HG03064 (cell line): ENCODE measurements at regions not wholly inside any gene's neighbourhood (a gene's known extent, or its start where the extent isn't known, plus 50 kb on each side); places are given as distances from the start of the nearest gene placed in this dataset.
"Not testable (repeated sequence)": the region's sequence is repeated elsewhere in the genome, so short reads cannot be mapped to it uniquely, and the experiment has no call there.

Source experiments
- ATAC-seq: cut with Tn5 transposase; IDR thresholded peaks from one replicate; pipeline ENCODE4 v1.9.1; 2021; ENCODE audit warnings: low read depth; ENCODE audit not compliant: unreplicated experiment

GRCh38 chr1:178639326-178639725 lies 85.7 kb upstream of the RALGPS2 start:
- ATAC-seq, result no peak

GRCh38 chr1:178642282-178642681 lies 82.8 kb upstream of the RALGPS2 start:
- no peak for ATAC-seq

GRCh38 chr1:178643349-178643748 lies 81.7 kb upstream of the RALGPS2 start:
- ATAC-seq, result no peak

- ATAC-seq, result no peak
Measured at GRCh38 chr1:178643831-178644230, 81.2 kb upstream of the RALGPS2 start.

GRCh38 chr1:178644308-178645120 lies 80.5 kb upstream of the RALGPS2 start:
- ATAC-seq, result no peak

- ATAC-seq, result no peak
Measured at GRCh38 chr1:178645157-178645807, 79.8 kb upstream of the RALGPS2 start.

- ATAC-seq, result no peak
Measured at GRCh38 chr1:178645808-178646200, 79.2 kb upstream of the RALGPS2 start.

GRCh38 chr1:178646821-178647220 lies 78.2 kb upstream of the RALGPS2 start:
- ATAC-seq, result no peak

GRCh38 chr1:178648151-178648550 lies 76.9 kb upstream of the RALGPS2 start:
- no peak for ATAC-seq

- ATAC-seq, result no peak
Measured at GRCh38 chr1:178649582-178650350, 75.3 kb upstream of the RALGPS2 start.

GRCh38 chr1:178650934-178651511 lies 74.0 kb upstream of the RALGPS2 start:
- no peak for ATAC-seq

- no peak for ATAC-seq
Measured at GRCh38 chr1:178651742-178652141, 73.3 kb upstream of the RALGPS2 start.

- no peak for ATAC-seq
Measured at GRCh38 chr1:178652506-178653490, 72.2 kb upstream of the RALGPS2 start.

- ATAC-seq, result peak; percentile 60
Measured at GRCh38 chr1:178659789-178660208, 65.2 kb upstream of the RALGPS2 start.

GRCh38 chr1:178660461-178660860 lies 64.6 kb upstream of the RALGPS2 start:
- ATAC-seq, result no peak

- peak; percentile 70 for ATAC-seq
Measured at GRCh38 chr1:178664278-178664677, 60.8 kb upstream of the RALGPS2 start.

GRCh38 chr1:178665579-178665978 lies 59.5 kb upstream of the RALGPS2 start:
- no peak for ATAC-seq

GRCh38 chr1:178666891-178667290 lies 58.2 kb upstream of the RALGPS2 start:
- ATAC-seq, result not testable (repeated sequence)

GRCh38 chr1:178672434-178672833 lies 52.6 kb upstream of the RALGPS2 start:
- no peak for ATAC-seq

GRCh38 chr1:178674559-178674958 lies 50.5 kb upstream of the RALGPS2 start:
- not testable (repeated sequence) for ATAC-seq
